ENCODE measurements at regions not wholly inside any gene's neighbourhood (a gene's known extent, or its start where the extent isn't known, plus 50 kb on each side); places are given as distances from the start of the nearest gene placed in this dataset.
"Not testable (repeated sequence)": the region's sequence is repeated elsewhere in the genome, so short reads cannot be mapped to it uniquely, and the experiment has no call there.

DNA sequence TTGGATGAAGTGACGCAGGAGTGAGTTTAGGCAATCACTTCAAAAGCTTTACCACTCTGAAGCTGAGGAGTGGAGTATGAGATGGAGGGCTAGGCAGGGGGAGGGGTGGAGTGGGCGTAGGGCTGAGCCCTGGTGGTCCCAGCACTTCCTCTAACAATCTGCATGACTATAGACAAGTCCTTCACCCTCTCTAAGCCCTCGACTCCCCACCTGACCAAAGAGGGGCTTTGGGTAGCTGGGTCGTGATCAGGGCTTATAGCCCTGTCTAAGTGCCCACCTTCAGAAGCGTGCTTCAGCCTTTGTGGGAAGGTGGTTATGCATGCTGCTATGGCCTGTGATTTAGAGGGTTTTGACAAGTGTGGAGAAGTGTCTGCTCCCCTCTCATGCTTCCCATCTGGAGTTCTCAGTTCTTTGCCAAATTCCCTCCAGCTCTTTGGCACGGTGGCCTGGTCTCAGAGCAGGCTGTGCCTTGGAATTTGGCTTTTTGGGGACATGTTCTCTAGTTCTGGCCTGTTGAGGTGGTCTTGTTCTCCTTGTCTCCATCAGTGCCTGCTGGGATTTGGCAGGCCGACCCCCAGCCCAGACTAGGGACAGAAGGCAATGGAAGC lies 53.0 kb downstream of the ACTBL2 start:
- intact Hi-C loops (cut with DNase I; ENCODE audit: low total_unique reads) = no loop called here
- H3K27me3 ChIP-seq = no peaks in the 10 kb centered on the region

DNA sequence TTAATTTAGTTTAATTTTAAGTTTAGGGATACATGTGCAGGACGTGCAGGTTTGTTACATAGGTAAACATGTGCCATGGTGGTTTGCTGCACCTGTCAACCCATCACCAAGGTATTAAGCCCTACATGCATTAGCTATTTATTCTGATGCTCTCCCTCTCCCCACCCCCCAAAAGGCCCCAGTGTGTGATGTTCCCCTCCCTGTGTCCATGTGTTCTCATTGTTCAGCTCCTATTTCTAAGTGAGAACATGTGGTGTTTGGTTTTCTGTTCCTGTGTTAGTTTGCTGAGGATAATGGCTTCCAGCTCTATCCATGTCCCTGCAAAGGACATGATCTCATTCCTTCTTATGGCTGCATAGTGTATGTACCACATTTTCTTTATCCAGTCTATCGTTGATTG lies 53.6 kb downstream of the ACTBL2 start:
- H3K27ac ChIP-seq; intact Hi-C loops (cut with DNase I; ENCODE audit: low total_unique reads); H3K27me3 ChIP-seq; DNase-seq; H3K9me3 ChIP-seq; H3K36me3 ChIP-seq (ENCODE audit: low read depth, missing control alignments); H3K4me1 ChIP-seq; H3K4me3 ChIP-seq: not testable (repeated sequence)
- 88 to 89% methylated on average over 2 of the region's 2 CpGs for WGBS, 2 donors

More for the DNA sequence above, 53.0 kb downstream of the ACTBL2 start:
- no peaks in the 10 kb centered on the region for H3K4me1 ChIP-seq
- WGBS, 2 donors = 76% methylated on average over 7 of the region's 7 CpGs
- DNase-seq = no peak
- H3K9me3 ChIP-seq = no peaks in the 10 kb centered on the region
- no peak overlapping the region for H3K4me3 ChIP-seq
- H3K27ac ChIP-seq = no peak overlapping the region
- H3K36me3 ChIP-seq (ENCODE audit: low read depth, missing control alignments) = no peaks in the 10 kb centered on the region
- TF ChIP-seq, protein P1, sequence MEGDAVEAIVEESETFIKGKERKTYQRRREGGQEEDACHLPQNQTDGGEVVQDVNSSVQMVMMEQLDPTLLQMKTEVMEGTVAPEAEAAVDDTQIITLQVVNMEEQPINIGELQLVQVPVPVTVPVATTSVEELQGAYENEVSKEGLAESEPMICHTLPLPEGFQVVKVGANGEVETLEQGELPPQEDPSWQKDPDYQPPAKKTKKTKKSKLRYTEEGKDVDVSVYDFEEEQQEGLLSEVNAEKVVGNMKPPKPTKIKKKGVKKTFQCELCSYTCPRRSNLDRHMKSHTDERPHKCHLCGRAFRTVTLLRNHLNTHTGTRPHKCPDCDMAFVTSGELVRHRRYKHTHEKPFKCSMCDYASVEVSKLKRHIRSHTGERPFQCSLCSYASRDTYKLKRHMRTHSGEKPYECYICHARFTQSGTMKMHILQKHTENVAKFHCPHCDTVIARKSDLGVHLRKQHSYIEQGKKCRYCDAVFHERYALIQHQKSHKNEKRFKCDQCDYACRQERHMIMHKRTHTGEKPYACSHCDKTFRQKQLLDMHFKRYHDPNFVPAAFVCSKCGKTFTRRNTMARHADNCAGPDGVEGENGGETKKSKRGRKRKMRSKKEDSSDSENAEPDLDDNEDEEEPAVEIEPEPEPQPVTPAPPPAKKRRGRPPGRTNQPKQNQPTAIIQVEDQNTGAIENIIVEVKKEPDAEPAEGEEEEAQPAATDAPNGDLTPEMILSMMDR (IDR thresholded peaks at IDR 0.05) = no peak
- TF ChIP-seq POLR2A (IDR thresholded peaks at IDR 0.05) = no peak

DNA sequence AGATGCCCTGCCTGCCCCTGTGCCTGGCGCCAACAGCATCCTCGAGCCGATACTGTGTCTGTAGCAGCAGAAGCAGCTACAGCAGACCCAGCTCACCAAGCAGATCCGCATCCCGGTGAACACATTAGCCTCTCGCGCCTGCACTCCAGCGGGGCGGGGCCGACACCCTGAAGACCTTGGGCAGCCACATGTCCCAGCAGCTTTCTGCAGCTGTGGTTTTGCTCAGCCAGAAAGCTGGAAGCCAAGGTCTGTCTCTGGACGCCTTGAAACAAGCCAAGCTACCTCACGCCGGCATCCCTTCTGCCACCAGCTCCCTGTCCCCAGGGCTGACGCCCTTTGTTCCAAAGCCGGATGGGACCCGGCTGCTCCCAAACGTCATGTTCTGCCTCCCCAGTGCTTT lies 59.6 kb downstream of the ACTBL2 start:
- Histone ChIP-seq H3K4me1 (peaks cover 7% of the 10 kb centered on the region), H3K4me3 (no peak overlapping the region), H3K27me3 (no peaks in the 10 kb centered on the region), H3K36me3 (ENCODE audit: low read depth, missing control alignments) (no peaks in the 10 kb centered on the region), H3K27ac (no peak overlapping the region), H3K9me3 (no peaks in the 10 kb centered on the region)
- intact Hi-C loops (cut with DNase I; ENCODE audit: low total_unique reads) = no loop called here
- 39 to 44% methylated on average over 9 to 16 of the region's 17 CpGs for WGBS, 2 donors
- TF ChIP-seq, protein P1 (IDR thresholded peaks at IDR 0.05) = no peak
- no peak for TF ChIP-seq POLR2A (IDR thresholded peaks at IDR 0.05)
- DNase-seq = peak; percentile 82

DNA sequence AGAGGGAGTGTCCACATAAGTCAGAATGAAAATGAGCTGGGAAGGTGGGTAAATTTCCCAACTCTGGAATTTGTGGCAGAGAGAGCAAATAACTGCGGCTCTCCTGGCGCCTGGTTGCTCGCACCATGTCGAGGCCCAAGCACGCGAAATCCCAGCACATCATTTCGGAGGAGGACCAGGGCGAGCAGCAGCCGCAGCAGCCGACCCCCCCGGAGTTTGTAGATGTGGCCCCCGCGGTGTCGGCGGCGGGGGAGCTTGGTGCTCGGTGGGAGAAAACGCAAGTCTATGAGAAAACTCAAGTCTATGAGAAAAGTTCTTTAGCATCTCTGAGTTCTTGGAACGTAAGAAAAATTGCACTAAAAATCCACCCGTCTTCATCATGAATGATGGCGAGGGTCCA lies 60.3 kb downstream of the ACTBL2 start:
- no peaks in the 10 kb centered on the region for H3K27me3 ChIP-seq
- intact Hi-C loops (cut with DNase I; ENCODE audit: low total_unique reads) = no loop called here
- peaks cover 7% of the 10 kb centered on the region for H3K4me1 ChIP-seq
- TF ChIP-seq, protein P1 (IDR thresholded peaks at IDR 0.05) = no peak
- H3K36me3 ChIP-seq (ENCODE audit: low read depth, missing control alignments) = no peaks in the 10 kb centered on the region
- H3K27ac ChIP-seq = no peak overlapping the region
- no peaks in the 10 kb centered on the region for H3K9me3 ChIP-seq
- H3K4me3 ChIP-seq = no peak overlapping the region
- WGBS, 2 donors = 61 to 74% methylated on average over 21 of the region's 21 CpGs
- no peak for DNase-seq

DNA sequence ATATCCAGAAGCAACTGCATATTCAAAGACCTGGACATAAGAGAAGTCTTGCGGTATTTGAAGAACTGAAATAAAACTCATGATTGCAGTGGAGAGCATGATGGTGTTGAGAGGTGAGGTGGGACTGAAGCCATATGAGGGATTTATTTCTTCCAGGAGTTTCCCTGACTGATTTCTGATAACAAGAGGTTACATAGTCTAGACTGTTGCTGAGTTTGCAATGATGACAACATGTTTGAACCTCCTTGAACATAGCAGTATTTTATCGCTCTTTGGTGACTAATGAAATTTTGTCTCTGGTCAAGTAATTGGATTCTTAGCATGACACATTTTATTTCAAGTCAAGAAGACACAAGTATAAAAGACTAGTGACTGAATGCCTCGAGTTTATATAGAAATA lies 61.8 kb downstream of the ACTBL2 start:
- no peak overlapping the region for H3K4me3 ChIP-seq

More for the DNA sequence above, 61.8 kb downstream of the ACTBL2 start:
- intact Hi-C loops (cut with DNase I; ENCODE audit: low total_unique reads) = no loop called here
- Histone ChIP-seq H3K27me3 (no peaks in the 10 kb centered on the region), H3K36me3 (ENCODE audit: low read depth, missing control alignments) (no peaks in the 10 kb centered on the region), H3K4me1 (peaks cover 7% of the 10 kb centered on the region), H3K27ac (no peak overlapping the region), H3K9me3 (no peaks in the 10 kb centered on the region)
- no peak for DNase-seq
- 91 to 93% methylated on average over 3 of the region's 3 CpGs for WGBS, 2 donors
- TF ChIP-seq, protein P1 (IDR thresholded peaks at IDR 0.05) = no peak
- no peak for TF ChIP-seq POLR2A (IDR thresholded peaks at IDR 0.05)
